Lower leg skin (tissue), 3 donors: ENCODE measurements at regions not wholly inside any gene's neighbourhood (a gene's known extent, or its start where the extent isn't known, plus 50 kb on each side); places are given as distances from the start of the nearest gene placed in this dataset.

ENCODE experiments used
- POLR2A ChIP-seq, 2 donors: fragments of 450-650 bp; IDR thresholded peaks; one replicate each; pipeline ENCODE4 v1.6.1; 2016 to 2017; ENCODE audit warnings: antibody characterized with exemption in 2 of 2, mild to moderate bottlenecking in 1 of 2, moderate library complexity in 1 of 2
- TF ChIP-seq, protein P1 (sequence below), 3 donors: fragments of 450-650 bp; IDR thresholded peaks; one replicate each; pipeline ENCODE4 v1.5.1; 2016; ENCODE audit warnings: antibody characterized with exemption in 3 of 3, mild to moderate bottlenecking in 3 of 3, moderate library complexity in 2 of 3

DNA sequence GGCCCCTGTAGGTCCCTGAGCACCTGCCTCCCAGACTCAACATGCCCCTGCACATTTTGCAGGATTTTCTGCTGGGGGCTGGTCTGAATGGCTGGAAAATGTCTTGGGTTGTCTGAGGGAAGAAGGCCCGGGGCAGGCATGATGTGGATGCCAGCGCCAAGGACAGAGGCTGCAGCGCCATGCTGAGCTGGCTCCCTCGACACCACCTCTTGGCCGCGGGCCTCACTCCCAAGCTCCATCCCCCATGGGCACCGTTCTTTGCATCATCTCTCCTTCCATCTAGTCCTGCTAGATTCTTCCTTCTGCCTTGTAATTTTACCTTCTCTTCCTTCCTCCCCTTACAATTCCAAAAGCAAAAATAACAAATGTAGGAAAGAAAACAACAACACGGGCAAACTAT, 70.6 kb downstream of the ZIC5 start:
- TF ChIP-seq, protein P1, sequence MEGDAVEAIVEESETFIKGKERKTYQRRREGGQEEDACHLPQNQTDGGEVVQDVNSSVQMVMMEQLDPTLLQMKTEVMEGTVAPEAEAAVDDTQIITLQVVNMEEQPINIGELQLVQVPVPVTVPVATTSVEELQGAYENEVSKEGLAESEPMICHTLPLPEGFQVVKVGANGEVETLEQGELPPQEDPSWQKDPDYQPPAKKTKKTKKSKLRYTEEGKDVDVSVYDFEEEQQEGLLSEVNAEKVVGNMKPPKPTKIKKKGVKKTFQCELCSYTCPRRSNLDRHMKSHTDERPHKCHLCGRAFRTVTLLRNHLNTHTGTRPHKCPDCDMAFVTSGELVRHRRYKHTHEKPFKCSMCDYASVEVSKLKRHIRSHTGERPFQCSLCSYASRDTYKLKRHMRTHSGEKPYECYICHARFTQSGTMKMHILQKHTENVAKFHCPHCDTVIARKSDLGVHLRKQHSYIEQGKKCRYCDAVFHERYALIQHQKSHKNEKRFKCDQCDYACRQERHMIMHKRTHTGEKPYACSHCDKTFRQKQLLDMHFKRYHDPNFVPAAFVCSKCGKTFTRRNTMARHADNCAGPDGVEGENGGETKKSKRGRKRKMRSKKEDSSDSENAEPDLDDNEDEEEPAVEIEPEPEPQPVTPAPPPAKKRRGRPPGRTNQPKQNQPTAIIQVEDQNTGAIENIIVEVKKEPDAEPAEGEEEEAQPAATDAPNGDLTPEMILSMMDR (IDR thresholded peaks at IDR 0.05), result no peak
- no peak for TF ChIP-seq POLR2A (IDR thresholded peaks at IDR 0.05)
